ENCODE measurements at regions not wholly inside any gene's neighbourhood (a gene's known extent, or its start where the extent isn't known, plus 50 kb on each side); places are given as distances from the start of the nearest gene placed in this dataset.
"Not testable (repeated sequence)": the region's sequence is repeated elsewhere in the genome, so short reads cannot be mapped to it uniquely, and the experiment has no call there.

DNA sequence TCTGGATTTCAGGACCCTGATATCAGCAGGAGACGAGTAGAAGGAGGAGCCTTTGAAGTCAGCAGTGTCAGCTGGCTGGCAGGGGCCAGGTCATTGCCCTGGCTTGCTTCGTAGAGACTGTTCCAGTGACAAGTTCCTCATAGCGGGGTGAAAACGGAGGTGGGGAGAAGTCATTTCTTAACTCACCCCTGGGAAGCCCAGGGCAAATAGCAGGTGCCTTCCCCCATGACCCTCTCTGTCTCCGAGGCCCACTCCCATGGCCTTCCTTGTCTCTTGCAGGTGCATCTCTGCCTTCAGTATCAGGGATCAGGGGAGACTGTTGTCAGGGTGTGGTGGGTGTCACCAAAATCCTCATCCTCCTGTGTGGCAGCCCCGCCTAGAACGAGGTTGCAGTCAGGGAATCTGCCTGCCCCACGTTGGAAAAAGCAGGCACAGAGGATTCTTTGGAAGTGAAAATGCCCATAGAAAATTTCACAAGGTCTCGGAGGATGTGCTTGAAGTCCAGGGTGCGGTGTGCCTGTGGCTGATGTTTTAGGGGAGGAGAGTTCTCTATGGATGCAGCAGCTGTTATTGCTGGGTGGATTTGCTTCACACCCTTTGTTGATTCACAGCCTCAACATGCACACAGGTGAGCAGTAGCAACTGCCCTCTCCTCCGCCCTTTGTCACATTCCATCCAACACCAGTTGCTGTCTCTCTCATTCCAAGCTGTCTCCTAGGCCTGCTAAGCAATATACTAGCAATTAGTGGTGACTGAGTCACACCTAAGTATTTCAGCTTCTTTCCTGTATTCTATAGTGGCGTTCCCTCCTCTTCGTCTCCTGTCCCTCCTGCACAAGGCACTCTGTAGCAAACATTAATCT lies 142.6 kb upstream of the FHL2 start:
- no peak overlapping the region for H3K4me3 ChIP-seq
- no peak overlapping the region for H3K9ac ChIP-seq
- H3K9me3 ChIP-seq (replicated peaks in 1 of 11): no peaks in the 10 kb centered on the region
- no peaks in the 10 kb centered on the region for H4K20me1 ChIP-seq
- no peak for TF ChIP-seq Cebpa-rat (IDR thresholded peaks at IDR 0.05)
- H3K36me3 ChIP-seq: no peaks in the 10 kb centered on the region
- H3K27ac ChIP-seq: no peak overlapping the region
- H3K4me1 ChIP-seq: peaks cover 0 to 8% (median 4%) of the 10 kb centered on the region in 10 experiments; a peak in 6 of 20 replicates
- H3K27me3 ChIP-seq: no peaks in the 10 kb centered on the region
- H3K4me2 ChIP-seq: peak overlapping the region in 1 of 11 experiments; percentile 35; a peak in 1 of 22 replicates

- Histone ChIP-seq H3K36me3 (no peaks in the 10 kb centered on the region), H3K27ac (no peak overlapping the region), H3K27me3 (no peaks in the 10 kb centered on the region), H4K20me1 (no peaks in the 10 kb centered on the region), H3K9me3 (replicated peaks in 1 of 11) (no peaks in the 10 kb centered on the region), H3K4me3 (no peak overlapping the region), H3K4me2 (peak overlapping the region in 1 of 11 experiments; percentile 35; a peak in 2 of 22 replicates), H3K9ac (no peak overlapping the region), H3K4me1 (0 out of 20 replicates have a peak, but pooled peaks cover 0 to 8% (median 0%) of the 10 kb centered on the region in 10 experiments)
- TF ChIP-seq Cebpa-rat (IDR thresholded peaks at IDR 0.05): no peak
Observed at GRCh38 chr2:105540642-105541041, 141.8 kb upstream of the FHL2 start.

- Histone ChIP-seq H3K9me3 (replicated peaks in 1 of 11) (no peaks in the 10 kb centered on the region), H3K4me2 (no peak overlapping the region), H3K27me3 (no peaks in the 10 kb centered on the region), H3K4me3 (no peak overlapping the region), H3K4me1 (0 out of 20 replicates have a peak, but pooled peaks cover 0 to 8% (median 0%) of the 10 kb centered on the region in 10 experiments), H3K27ac (no peak overlapping the region), H3K9ac (no peak overlapping the region), H4K20me1 (no peaks in the 10 kb centered on the region), H3K36me3 (no peaks in the 10 kb centered on the region)
- TF ChIP-seq Cebpa-rat (IDR thresholded peaks at IDR 0.05): no peak
Observed at GRCh38 chr2:105539331-105539730, 140.5 kb upstream of the FHL2 start.

- Histone ChIP-seq H4K20me1 (no peaks in the 10 kb centered on the region), H3K9ac (no peak overlapping the region), H3K36me3 (no peaks in the 10 kb centered on the region), H3K27ac (no peak overlapping the region), H3K4me1 (0 out of 20 replicates have a peak, but pooled peaks cover 0 to 8% (median 0%) of the 10 kb centered on the region in 10 experiments), H3K9me3 (replicated peaks in 1 of 11) (no peaks in the 10 kb centered on the region), H3K4me3 (no peak overlapping the region), H3K4me2 (no peak overlapping the region), H3K27me3 (no peaks in the 10 kb centered on the region)
- TF ChIP-seq Cebpa-rat (IDR thresholded peaks at IDR 0.05): no peak
Observed at GRCh38 chr2:105538840-105539239, 140.0 kb upstream of the FHL2 start.

DNA sequence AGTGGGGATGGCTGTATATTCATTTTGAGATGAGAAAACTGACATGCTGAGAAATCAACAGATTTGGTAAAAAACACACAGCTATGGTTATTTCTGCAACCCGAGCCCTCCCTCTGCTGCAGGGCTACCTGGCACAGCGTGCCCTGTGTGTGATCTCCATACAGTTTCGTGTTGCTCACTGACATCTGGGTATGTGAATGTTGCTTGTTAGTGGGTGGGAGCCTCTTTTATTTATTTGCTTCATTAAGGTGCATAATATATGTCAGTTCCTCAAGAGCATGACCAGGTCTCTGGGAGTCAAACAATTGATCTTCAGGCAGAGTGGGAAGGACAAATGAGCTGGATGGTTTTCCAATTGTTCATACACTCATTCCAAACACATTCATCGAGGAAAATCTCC lies 139.1 kb upstream of the FHL2 start:
- H3K27me3 ChIP-seq: no peaks in the 10 kb centered on the region
- TF ChIP-seq Cebpa-rat (IDR thresholded peaks at IDR 0.05): no peak

GRCh38 chr2:105537466-105537865 lies 138.6 kb upstream of the FHL2 start:
- H3K4me1 ChIP-seq: 0 out of 20 replicates have a peak, but pooled peaks cover 0 to 8% (median 0%) of the 10 kb centered on the region in 10 experiments
- H3K27ac ChIP-seq: no peak overlapping the region
- H3K9me3 ChIP-seq (replicated peaks in 1 of 11): no peaks in the 10 kb centered on the region
- no peak overlapping the region for H3K9ac ChIP-seq
- no peaks in the 10 kb centered on the region for H3K27me3 ChIP-seq
- no peak for TF ChIP-seq Cebpa-rat (IDR thresholded peaks at IDR 0.05)
- H4K20me1 ChIP-seq: no peaks in the 10 kb centered on the region
- H3K4me2 ChIP-seq: no peak overlapping the region
- H3K4me3 ChIP-seq: no peak overlapping the region
- no peaks in the 10 kb centered on the region for H3K36me3 ChIP-seq

More for the DNA sequence above, 139.1 kb upstream of the FHL2 start:
- Histone ChIP-seq H3K9ac (no peak overlapping the region), H3K9me3 (replicated peaks in 1 of 11) (no peaks in the 10 kb centered on the region), H3K36me3 (no peaks in the 10 kb centered on the region), H4K20me1 (no peaks in the 10 kb centered on the region), H3K4me1 (0 out of 20 replicates have a peak, but pooled peaks cover 0 to 8% (median 0%) of the 10 kb centered on the region in 10 experiments), H3K4me2 (no peak overlapping the region), H3K27ac (no peak overlapping the region), H3K4me3 (no peak overlapping the region)

- no peak overlapping the region for H3K4me3 ChIP-seq
- TF ChIP-seq Cebpa-rat (IDR thresholded peaks at IDR 0.05): no peak
- no peaks in the 10 kb centered on the region for H3K27me3 ChIP-seq
Observed at GRCh38 chr2:105536175-105536574, 137.3 kb upstream of the FHL2 start.

DNA sequence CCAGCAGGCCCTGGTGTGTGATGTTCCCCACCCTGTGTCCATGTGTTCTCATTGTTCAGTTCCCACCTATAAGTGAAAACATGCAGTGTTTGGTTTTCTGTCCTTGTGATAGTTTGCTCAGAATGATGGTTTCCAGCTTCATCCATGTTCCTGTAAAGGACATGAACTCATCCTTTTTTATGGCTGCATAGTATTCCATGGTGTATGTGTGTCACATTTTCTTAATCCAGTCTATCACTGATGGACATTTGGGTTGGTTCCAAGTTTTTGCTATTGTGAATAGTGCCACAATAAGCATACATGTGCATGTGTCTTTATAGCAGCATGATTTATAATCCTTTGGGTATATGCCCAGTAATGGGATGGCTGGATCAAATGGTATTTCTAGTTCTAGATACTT lies 130.4 kb upstream of the FHL2 start:
- not testable (repeated sequence) for H3K36me3 ChIP-seq, H4K20me1 ChIP-seq, H3K27me3 ChIP-seq, H3K9ac ChIP-seq, H3K4me1 ChIP-seq, H3K4me2 ChIP-seq, H3K27ac ChIP-seq, H3K4me3 ChIP-seq
- H3K9me3 ChIP-seq (replicated peaks in 1 of 11): peaks cover 7 to 16% (median 11%) of the 10 kb centered on the region in 11 experiments; a peak in 11 of 22 replicates

More at GRCh38 chr2:105536175-105536574, 137.3 kb upstream of the FHL2 start:
- Histone ChIP-seq H3K4me2 (no peak overlapping the region), H3K9me3 (replicated peaks in 1 of 11) (no peaks in the 10 kb centered on the region), H3K9ac (no peak overlapping the region), H3K27ac (no peak overlapping the region), H3K4me1 (0 out of 20 replicates have a peak, but pooled peaks cover 0 to 8% (median 0%) of the 10 kb centered on the region in 10 experiments), H4K20me1 (no peaks in the 10 kb centered on the region), H3K36me3 (no peaks in the 10 kb centered on the region)

- H3K9me3 ChIP-seq (replicated peaks in 1 of 11): peaks cover 7 to 16% (median 11%) of the 10 kb centered on the region in 11 experiments; a peak in 11 of 22 replicates
- H3K27ac ChIP-seq: no peak overlapping the region
- H3K36me3 ChIP-seq: no peaks in the 10 kb centered on the region
- no peaks in the 10 kb centered on the region for H3K4me1 ChIP-seq
- no peak overlapping the region for H3K9ac ChIP-seq
- no peaks in the 10 kb centered on the region for H4K20me1 ChIP-seq
- H3K27me3 ChIP-seq: no peaks in the 10 kb centered on the region
- TF ChIP-seq Cebpa-rat (IDR thresholded peaks at IDR 0.05): no peak
- H3K4me3 ChIP-seq: no peak overlapping the region
- no peak overlapping the region for H3K4me2 ChIP-seq
Observed at GRCh38 chr2:105526000-105526925, 127.4 kb upstream of the FHL2 start.

Measured in BLaER1 treated with 17β-estradiol and CSF1 and Interleukin-3, amounts not matched to agents 10 nM and 100 nM (cell line).